CD14-positive monocyte (primary cell): ENCODE measurements at regions not wholly inside any gene's neighbourhood (a gene's known extent, or its start where the extent isn't known, plus 50 kb on each side); places are given as distances from the start of the nearest gene placed in this dataset.

ENCODE experiments used
- DNase-seq, 3 donors: peaks; one replicate each; pipeline ENCODE4 v3.0.0-alpha.2; 2011 to 2022
- H2AFZ ChIP-seq: 2 replicates; pipeline ENCODE4 v1.6.0; 2012; ENCODE audit warnings: mild to moderate bottlenecking, low read depth, low read length, inconsistent platforms; ENCODE audit not compliant: insufficient read depth, poor library complexity, severe bottlenecking
- H3K27ac ChIP-seq, 2 donors: 1 replicate in 1 of 2; 2 replicates in 1 of 2; pipeline ENCODE4 v1.5.1; 2012 to 2013; ENCODE audit warnings: low read length in 2 of 2, control low read depth in 1 of 2, inconsistent platforms in 1 of 2, low read depth in 1 of 2, mild to moderate bottlenecking in 1 of 2
- H3K27me3 ChIP-seq, 2 donors: one replicate each; pipeline versions ENCODE4 v1.6.0 to v1.6.1; 2011 to 2013; ENCODE audit warnings: low read length in 2 of 2; ENCODE audit not compliant: control insufficient read depth in 2 of 2, insufficient read depth in 2 of 2
- H3K36me3 ChIP-seq, 2 donors: replicated peaks in 1 of 2; 1 replicate in 1 of 2; 2 replicates in 1 of 2; pipeline versions ENCODE4 v1.5.1 to v1.6.1; 2012 to 2013; ENCODE audit warnings: low read length in 2 of 2, control low read depth in 1 of 2, inconsistent platforms in 1 of 2, mild to moderate bottlenecking in 1 of 2; ENCODE audit not compliant: insufficient read depth in 2 of 2, control insufficient read depth in 1 of 2
- H3K4me1 ChIP-seq, 2 donors: 1 replicate in 1 of 2; 2 replicates in 1 of 2; pipeline versions ENCODE4 v1.5.1 to v1.6.1; 2012 to 2013; ENCODE audit warnings: low read length in 2 of 2, control low read depth in 1 of 2, inconsistent platforms in 1 of 2, mild to moderate bottlenecking in 1 of 2, moderate library complexity in 1 of 2; ENCODE audit not compliant: insufficient read depth in 2 of 2, control insufficient read depth in 1 of 2
- H3K4me2 ChIP-seq: replicated peaks from 2 replicates; pipeline ENCODE3; 2012; ENCODE audit warnings: low read length, moderate library complexity, mild to moderate bottlenecking; ENCODE audit not compliant: poor library complexity, severe bottlenecking; ENCODE audit errors: extremely low read depth
- H3K4me3 ChIP-seq, 3 experiments: fragments of 200-600 bp in 1 of 3; sonication (generic) in 1 of 3; replicated peaks in 1 of 3; 1 replicate in 2 of 3; 2 replicates in 1 of 3; pipeline ENCODE4 v1.5.1; 2011 to 2013; ENCODE audit warnings: low read length in 3 of 3, mild to moderate bottlenecking in 3 of 3, control low read depth in 2 of 3, low read depth in 2 of 3, inconsistent platforms in 1 of 3, moderate library complexity in 1 of 3
- H3K79me2 ChIP-seq: 2 replicates; pipeline ENCODE4 v1.6.0; 2012; ENCODE audit warnings: mild to moderate bottlenecking, control low read depth, inconsistent platforms, low read length, moderate library complexity; ENCODE audit not compliant: insufficient read depth
- H3K9ac ChIP-seq: 2 replicates; pipeline ENCODE4 v1.6.0; 2017; ENCODE audit warnings: low read length, mild to moderate bottlenecking; ENCODE audit not compliant: insufficient read depth, poor library complexity, severe bottlenecking
- H3K9me3 ChIP-seq, 2 donors: replicated peaks in 1 of 2; 1 replicate in 1 of 2; 2 replicates in 1 of 2; pipeline versions ENCODE4 v1.5.1 to v1.6.1; 2012 to 2013; ENCODE audit warnings: low read length in 2 of 2, control low read depth in 1 of 2; ENCODE audit not compliant: control insufficient read depth in 1 of 2, insufficient read depth in 1 of 2
- H4K20me1 ChIP-seq: 2 replicates; pipeline ENCODE4 v1.6.0; 2012; ENCODE audit warnings: mild to moderate bottlenecking, low read length, control low read depth, moderate library complexity; ENCODE audit not compliant: insufficient read depth
- H3K27ac Mint-ChIP-seq, 7 donors: one replicate each; pipeline ENCODE4 v1.8.0; 2020; ENCODE audit warnings: mild to moderate bottlenecking in 7 of 7, mixed read lengths in 7 of 7, moderate library complexity in 6 of 7, inconsistent platforms in 2 of 7
- H3K27me3 Mint-ChIP-seq, 3 donors: one replicate each; pipeline ENCODE4 v1.8.0; 2021 to 2022; ENCODE audit warnings: low read depth in 3 of 3, mild to moderate bottlenecking in 3 of 3, mixed read lengths in 3 of 3, moderate library complexity in 3 of 3, inconsistent platforms in 1 of 3
- H3K36me3 Mint-ChIP-seq, 2 donors: one replicate each; pipeline ENCODE4 v1.8.0; 2020; ENCODE audit warnings: mixed read lengths in 2 of 2, inconsistent platforms in 1 of 2, mild to moderate bottlenecking in 1 of 2
- H3K4me1 Mint-ChIP-seq: one replicate; pipeline ENCODE4 v1.8.0; 2020; ENCODE audit warnings: mild to moderate bottlenecking, mixed read lengths
- H3K4me3 Mint-ChIP-seq, 2 donors: one replicate each; pipeline ENCODE4 v1.8.0; 2020; ENCODE audit warnings: mild to moderate bottlenecking in 2 of 2, mixed read lengths in 2 of 2, moderate library complexity in 1 of 2
- H3K9me3 Mint-ChIP-seq, 7 donors: one replicate each; pipeline ENCODE4 v1.8.0; 2020 to 2022; ENCODE audit warnings: mixed read lengths in 7 of 7, mild to moderate bottlenecking in 6 of 7, moderate library complexity in 6 of 7, inconsistent platforms in 2 of 7
- WGBS: methylation state at CpG from one replicate; pipeline ENCODE4 v1.1.5; 2013; ENCODE audit warnings: missing lambda C conversion rate; ENCODE audit not compliant: insufficient coverage; 5-methylcytosine and 5-hydroxymethylcytosine counted together
- intact Hi-C, 2 donors: fragments of 100-400 bp; cut with micrococcal nuclease; formaldehyde crosslinking; loops; one replicate each; pipeline versions ENCODE4 v1.15.0 to v1.15.1; 2023
- TF ChIP-seq, protein P1 (sequence below): fragments of 200-600 bp; IDR thresholded peaks from one replicate; pipeline ENCODE4 v1.8.0; 2022; ENCODE audit warnings: antibody characterized with exemption, mild to moderate bottlenecking

GRCh38 chr14:42806909-42807315, 1200.2 kb downstream of the LRFN5 start:
- TF ChIP-seq, protein P1, sequence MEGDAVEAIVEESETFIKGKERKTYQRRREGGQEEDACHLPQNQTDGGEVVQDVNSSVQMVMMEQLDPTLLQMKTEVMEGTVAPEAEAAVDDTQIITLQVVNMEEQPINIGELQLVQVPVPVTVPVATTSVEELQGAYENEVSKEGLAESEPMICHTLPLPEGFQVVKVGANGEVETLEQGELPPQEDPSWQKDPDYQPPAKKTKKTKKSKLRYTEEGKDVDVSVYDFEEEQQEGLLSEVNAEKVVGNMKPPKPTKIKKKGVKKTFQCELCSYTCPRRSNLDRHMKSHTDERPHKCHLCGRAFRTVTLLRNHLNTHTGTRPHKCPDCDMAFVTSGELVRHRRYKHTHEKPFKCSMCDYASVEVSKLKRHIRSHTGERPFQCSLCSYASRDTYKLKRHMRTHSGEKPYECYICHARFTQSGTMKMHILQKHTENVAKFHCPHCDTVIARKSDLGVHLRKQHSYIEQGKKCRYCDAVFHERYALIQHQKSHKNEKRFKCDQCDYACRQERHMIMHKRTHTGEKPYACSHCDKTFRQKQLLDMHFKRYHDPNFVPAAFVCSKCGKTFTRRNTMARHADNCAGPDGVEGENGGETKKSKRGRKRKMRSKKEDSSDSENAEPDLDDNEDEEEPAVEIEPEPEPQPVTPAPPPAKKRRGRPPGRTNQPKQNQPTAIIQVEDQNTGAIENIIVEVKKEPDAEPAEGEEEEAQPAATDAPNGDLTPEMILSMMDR = no peak
- H3K27me3 Mint-ChIP-seq = peaks cover 0 to 2% (median 0%) of the 10 kb centered on the region in 3 donors
- H3K9me3 Mint-ChIP-seq = peaks cover 0 to 5% (median 0%) of the 10 kb centered on the region in 7 donors
- no peaks in the 10 kb centered on the region for H3K9me3 ChIP-seq
- H3K36me3 Mint-ChIP-seq = no peaks in the 10 kb centered on the region
- H3K4me1 ChIP-seq = peaks cover 0 to 3% of the 10 kb centered on the region in 2 donors
- no CpG with 5 or more reads among the region's 2 CpGs for WGBS
- no peaks in the 10 kb centered on the region for H4K20me1 ChIP-seq
- H3K9ac ChIP-seq = no peak overlapping the region
- no peaks in the 10 kb centered on the region for H3K27me3 ChIP-seq
- DNase-seq = no peak
- H3K79me2 ChIP-seq = no peaks in the 10 kb centered on the region
- no peak overlapping the region for H3K4me2 ChIP-seq
- peaks cover 5% of the 10 kb centered on the region for H3K4me1 Mint-ChIP-seq
- no peak overlapping the region for H3K4me3 Mint-ChIP-seq
- no peak overlapping the region for H3K4me3 ChIP-seq
- H3K27ac ChIP-seq = no peak overlapping the region
- no peaks in the 10 kb centered on the region for H3K36me3 ChIP-seq
- intact Hi-C loops = no loop called here
- H3K27ac Mint-ChIP-seq = no peak overlapping the region
- no peak overlapping the region for H2AFZ ChIP-seq

DNA sequence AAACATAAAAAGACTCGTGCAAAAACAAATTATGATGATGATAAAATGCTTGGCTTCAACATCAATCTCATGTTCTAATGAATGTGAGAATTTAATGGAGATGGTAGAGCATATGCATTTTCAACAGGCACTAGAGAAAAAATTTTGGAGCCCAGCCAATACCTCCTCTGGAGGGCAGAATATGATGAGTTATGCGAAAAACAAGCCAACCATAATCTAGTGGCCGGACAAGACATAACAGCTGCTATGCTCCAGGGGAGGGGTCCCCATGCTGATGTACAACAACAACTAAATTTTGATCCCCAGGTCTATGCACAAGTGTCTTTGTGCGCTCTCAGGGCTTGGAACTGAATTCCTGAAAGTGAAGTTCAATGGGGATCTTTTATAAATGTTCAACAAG, 1197.5 kb downstream of the LRFN5 start:
- H3K36me3 ChIP-seq = no peaks in the 10 kb centered on the region
- no peak overlapping the region for H3K4me3 ChIP-seq
- peaks cover 0 to 3% of the 10 kb centered on the region in 2 donors for H3K4me1 ChIP-seq
- H3K4me1 Mint-ChIP-seq = peaks cover 5% of the 10 kb centered on the region
- no peak overlapping the region for H3K27ac Mint-ChIP-seq
- no peak overlapping the region for H3K4me3 Mint-ChIP-seq
- H3K27me3 ChIP-seq = no peaks in the 10 kb centered on the region
- peaks cover 0 to 2% (median 0%) of the 10 kb centered on the region in 3 donors for H3K27me3 Mint-ChIP-seq
- no peak overlapping the region for H3K27ac ChIP-seq
- no peak overlapping the region for H3K4me2 ChIP-seq
- intact Hi-C loops = no loop called here
- H3K9me3 Mint-ChIP-seq = peaks cover 0 to 11% (median 2%) of the 10 kb centered on the region in 7 donors
- no peak for DNase-seq
- no peaks in the 10 kb centered on the region for H3K79me2 ChIP-seq
- no peaks in the 10 kb centered on the region for H4K20me1 ChIP-seq
- H3K9me3 ChIP-seq = no peaks in the 10 kb centered on the region
- WGBS = 94% methylated on average over 3 of the region's 4 CpGs
- TF ChIP-seq, protein P1 = no peak
- no peak overlapping the region for H2AFZ ChIP-seq
- H3K9ac ChIP-seq = no peak overlapping the region
- H3K36me3 Mint-ChIP-seq = no peaks in the 10 kb centered on the region
